Stomach (tissue), 8 donors: ENCODE measurements at regions not wholly inside any gene's neighbourhood (a gene's known extent, or its start where the extent isn't known, plus 50 kb on each side); places are given as distances from the start of the nearest gene placed in this dataset.
A peak's percentile ranks its signal among the peaks of the same experiment; 100 is the strongest.

Experiments used
- DNase-seq, 2 donors: peaks; one replicate each; pipeline versions ENCODE4 v3.0.0 to v3.0.0-alpha.2; 2013 to 2019
- H3K27ac ChIP-seq, 5 donors: fragments of 200-600 bp in 4 of 5; sonication (generic) in 4 of 5; one replicate each; pipeline ENCODE4 v1.5.1; 2013 to 2019; ENCODE audit warnings: mild to moderate bottlenecking in 1 of 5, moderate library complexity in 1 of 5
- H3K27me3 ChIP-seq, 3 donors: fragments of 200-600 bp; sonication (generic); one replicate each; pipeline ENCODE4 v1.5.1; 2017 to 2019; ENCODE audit warnings: mixed run types in 1 of 3
- H3K36me3 ChIP-seq, 4 donors: fragments of 200-600 bp; sonication (generic); 1 replicate in 3 of 4; 2 replicates in 1 of 4; pipeline ENCODE4 v1.5.1; 2016 to 2019
- H3K4me1 ChIP-seq, 4 donors: fragments of 200-600 bp; sonication (generic); one replicate each; pipeline ENCODE4 v1.5.1; 2016 to 2019
- H3K4me3 ChIP-seq, 4 donors: fragments of 200-600 bp; sonication (generic) in 3 of 4; one replicate each; pipeline ENCODE4 v1.5.1; 2016 to 2019; ENCODE audit warnings: mild to moderate bottlenecking in 1 of 4
- H3K9me3 ChIP-seq, 4 donors: fragments of 200-600 bp; sonication (generic); one replicate each; pipeline ENCODE4 v1.5.1; 2016 to 2019
- CTCF ChIP-seq, 7 experiments: fragments of 450-650 bp in 4 of 7; fragments of 200-600 bp in 3 of 7; sonication (generic) in 3 of 7; IDR thresholded peaks; one replicate each; pipeline ENCODE4 v1.5.1; 2016 to 2019; ENCODE audit warnings: antibody characterized with exemption in 7 of 7, control low read depth in 2 of 7, mild to moderate bottlenecking in 1 of 7
- EP300 ChIP-seq: sonication (generic); formaldehyde crosslinking; IDR thresholded peaks from one replicate; pipeline ENCODE4 v1.6.1; 2017; ENCODE audit warnings: antibody characterized with exemption
- POLR2A ChIP-seq, 4 donors: fragments of 450-650 bp; IDR thresholded peaks; one replicate each; pipeline ENCODE4 v1.6.1; 2016; ENCODE audit warnings: antibody characterized with exemption in 4 of 4, control low read depth in 2 of 4, mild to moderate bottlenecking in 1 of 4, moderate library complexity in 1 of 4
- POLR2AphosphoS5 ChIP-seq, 3 donors: sonication (generic); formaldehyde crosslinking; IDR thresholded peaks; one replicate each; pipeline ENCODE4 v1.6.1; 2016; ENCODE audit warnings: antibody characterized with exemption in 3 of 3
- WGBS, 5 donors: extraction: QIAGEN DNeasy Blood & Tissue Kit in 3 of 5; methylation state at CpG; one replicate each; pipeline versions ENCODE4 v1.1.5 to v1.1.7; 2013 to 2018; 5-methylcytosine and 5-hydroxymethylcytosine counted together
- intact Hi-C: fragments of 100-400 bp; cut with DNase I; formaldehyde crosslinking; loops from one replicate; pipeline ENCODE4 v1.15.1; 2023; ENCODE audit warnings: low total_unique reads
- donor health status: healthy with polysubstance abuse.
- donor health status: Bipolar disorder and iron deficiency.
- donor health status: healthy.

GRCh38 chr13:72397265-72397664 lies 330.2 kb downstream of the MZT1 start:
- intact Hi-C loops, result no loop called here
- H3K4me1 ChIP-seq, result no peaks in the 10 kb centered on the region
- TF ChIP-seq POLR2AphosphoS5 (IDR thresholded peaks at IDR 0.05) (no peak), POLR2A (IDR thresholded peaks at IDR 0.05) (no peak), EP300 (no peak), CTCF (IDR thresholded peaks at IDR 0.05) (no peak)
- H3K27me3 ChIP-seq, result no peaks in the 10 kb centered on the region
- H3K36me3 ChIP-seq, result no peaks in the 10 kb centered on the region
- no peaks in the 10 kb centered on the region for H3K9me3 ChIP-seq
- no peak overlapping the region for H3K4me3 ChIP-seq
- no peak overlapping the region for H3K27ac ChIP-seq
- 59 to 83% (median 62%) methylated on average over 1 of the region's 1 CpG for WGBS, 5 donors
- DNase-seq, result no peak

GRCh38 chr13:72390909-72391308 lies 336.5 kb downstream of the MZT1 start:
- DNase-seq, result no peak
- Histone ChIP-seq H3K27me3 (no peaks in the 10 kb centered on the region), H3K9me3 (no peaks in the 10 kb centered on the region), H3K4me3 (no peak overlapping the region), H3K27ac (no peak overlapping the region), H3K36me3 (no peaks in the 10 kb centered on the region), H3K4me1 (no peaks in the 10 kb centered on the region)
- WGBS, 5 donors, result 80 to 91% (median 85%) methylated on average over 4 of the region's 4 CpGs
- intact Hi-C loops, result no loop called here
- TF ChIP-seq EP300 (no peak), POLR2AphosphoS5 (IDR thresholded peaks at IDR 0.05) (no peak), CTCF (IDR thresholded peaks at IDR 0.05) (no peak), POLR2A (IDR thresholded peaks at IDR 0.05) (no peak)

- no peak for DNase-seq
- intact Hi-C loops, result no loop called here
- H3K27ac ChIP-seq, result no peak overlapping the region
- no peaks in the 10 kb centered on the region for H3K36me3 ChIP-seq
- no peaks in the 10 kb centered on the region for H3K4me1 ChIP-seq
- no peaks in the 10 kb centered on the region for H3K27me3 ChIP-seq
- TF ChIP-seq POLR2A (IDR thresholded peaks at IDR 0.05), result no peak
- TF ChIP-seq EP300, result no peak
- TF ChIP-seq POLR2AphosphoS5 (IDR thresholded peaks at IDR 0.05), result no peak
- no peak for TF ChIP-seq CTCF (IDR thresholded peaks at IDR 0.05)
- H3K4me3 ChIP-seq, result no peak overlapping the region
- 71 to 81% (median 78%) methylated on average over 5 of the region's 5 CpGs for WGBS, 5 donors
- no peaks in the 10 kb centered on the region for H3K9me3 ChIP-seq
Observed at GRCh38 chr13:72386138-72386684, 341.2 kb downstream of the MZT1 start.

- H3K36me3 ChIP-seq, result no peaks in the 10 kb centered on the region
- H3K27ac ChIP-seq, result no peak overlapping the region
- no peaks in the 10 kb centered on the region for H3K4me1 ChIP-seq
- no peak for TF ChIP-seq EP300
- WGBS, 5 donors, result 84 to 92% (median 89%) methylated on average over 5 of the region's 5 CpGs
- no peak overlapping the region for H3K4me3 ChIP-seq
- H3K9me3 ChIP-seq, result no peaks in the 10 kb centered on the region
- H3K27me3 ChIP-seq, result no peaks in the 10 kb centered on the region
- no peak for DNase-seq
- intact Hi-C loops, result no loop called here
Observed at GRCh38 chr13:72384879-72385278, 342.6 kb downstream of the MZT1 start.

GRCh38 chr13:72384186-72384823 lies 343.1 kb downstream of the MZT1 start:
- H3K9me3 ChIP-seq, result no peaks in the 10 kb centered on the region
- intact Hi-C loops, result no loop called here
- WGBS, 5 donors, result 54 to 62% (median 54%) methylated on average over 4 of the region's 4 CpGs
- peak in 1 of 2 donors; percentile 12 for DNase-seq
- H3K27me3 ChIP-seq, result no peaks in the 10 kb centered on the region
- TF ChIP-seq POLR2AphosphoS5 (IDR thresholded peaks at IDR 0.05) (no peak), EP300 (no peak), CTCF (IDR thresholded peaks at IDR 0.05) (no peak), POLR2A (IDR thresholded peaks at IDR 0.05) (no peak)
- no peaks in the 10 kb centered on the region for H3K4me1 ChIP-seq
- no peak overlapping the region for H3K27ac ChIP-seq
- H3K4me3 ChIP-seq, result no peak overlapping the region
- no peaks in the 10 kb centered on the region for H3K36me3 ChIP-seq
